ENCODE measurements at regions not wholly inside any gene's neighbourhood (a gene's known extent, or its start where the extent isn't known, plus 50 kb on each side); places are given as distances from the start of the nearest gene placed in this dataset.

DNA sequence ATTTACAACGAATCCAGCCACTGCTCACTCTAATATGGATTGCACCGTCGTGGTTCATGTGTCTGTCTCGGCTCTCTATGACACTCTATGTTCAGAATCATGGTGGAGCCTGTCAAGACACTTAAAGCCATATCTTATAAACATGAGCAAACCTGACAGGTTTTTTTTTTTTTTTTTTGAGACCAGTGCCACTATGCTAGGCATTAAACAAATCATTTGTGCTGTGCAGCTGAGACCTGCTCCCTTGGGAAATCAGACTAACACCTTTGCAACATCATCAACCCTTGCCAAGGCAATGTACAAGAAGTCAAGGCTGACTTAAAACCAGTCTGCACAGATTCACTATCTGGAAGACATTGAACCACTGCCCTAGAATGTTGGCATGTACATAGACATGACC lies 181.2 kb upstream of the ANK3 start:
- TF ChIP-seq CHD2 (IDR thresholded peaks at IDR 0.05; ENCODE audit: low read depth, low read length) (no peak), EZH2 (IDR thresholded peaks at IDR 0.05; ENCODE audit: borderline replicate concordance, low read depth, low read length) (no peak), POLR2A (conservative IDR thresholded peaks at IDR 0.05) (no peak)
- TF ChIP-seq, protein P1, sequence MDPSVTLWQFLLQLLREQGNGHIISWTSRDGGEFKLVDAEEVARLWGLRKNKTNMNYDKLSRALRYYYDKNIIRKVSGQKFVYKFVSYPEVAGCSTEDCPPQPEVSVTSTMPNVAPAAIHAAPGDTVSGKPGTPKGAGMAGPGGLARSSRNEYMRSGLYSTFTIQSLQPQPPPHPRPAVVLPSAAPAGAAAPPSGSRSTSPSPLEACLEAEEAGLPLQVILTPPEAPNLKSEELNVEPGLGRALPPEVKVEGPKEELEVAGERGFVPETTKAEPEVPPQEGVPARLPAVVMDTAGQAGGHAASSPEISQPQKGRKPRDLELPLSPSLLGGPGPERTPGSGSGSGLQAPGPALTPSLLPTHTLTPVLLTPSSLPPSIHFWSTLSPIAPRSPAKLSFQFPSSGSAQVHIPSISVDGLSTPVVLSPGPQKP (CRISPR knock-in tag; IDR thresholded peaks at IDR 0.05) = no peak
